Prostate gland (tissue), 2 donors: ENCODE measurements at regions not wholly inside any gene's neighbourhood (a gene's known extent, or its start where the extent isn't known, plus 50 kb on each side); places are given as distances from the start of the nearest gene placed in this dataset.

Experiments
- DNase-seq: peaks from one replicate; pipeline ENCODE4 v3.0.0-alpha.2; 2019; ENCODE audit warnings: low spot score
- H3K27ac ChIP-seq, 2 donors: fragments of 200-600 bp; sonication (generic); 2 replicates each; pipeline ENCODE4 v1.5.1; 2017 to 2019
- H3K27me3 ChIP-seq: fragments of 200-600 bp; sonication (generic); replicated peaks from 2 replicates; pipeline ENCODE4 v1.5.1; 2019; ENCODE audit not compliant: insufficient read depth
- H3K36me3 ChIP-seq, 2 donors: fragments of 200-600 bp; sonication (generic); 1 replicate in 1 of 2; 2 replicates in 1 of 2; pipeline versions ENCODE4 v1.5.1 to v1.8.1; 2017 to 2019
- H3K4me1 ChIP-seq: fragments of 200-600 bp; sonication (generic); replicated peaks from 2 replicates; pipeline ENCODE4 v1.5.1; 2019
- H3K4me3 ChIP-seq, 2 donors: fragments of 200-600 bp; sonication (generic); 2 replicates each; pipeline ENCODE4 v1.5.1; 2017 to 2019
- H3K9me3 ChIP-seq: fragments of 200-600 bp; sonication (generic); 2 replicates; pipeline ENCODE4 v1.5.1; 2017
- POLR2A ChIP-seq: fragments of 450-650 bp; IDR thresholded peaks from one replicate; pipeline ENCODE4 v1.6.1; 2016; ENCODE audit warnings: antibody characterized with exemption, mild to moderate bottlenecking
- POLR2AphosphoS5 ChIP-seq: sonication (generic); formaldehyde crosslinking; IDR thresholded peaks from one replicate; pipeline ENCODE4 v1.6.1; 2017; ENCODE audit warnings: antibody characterized with exemption
- WGBS: methylation state at CpG from one replicate; pipeline ENCODE4 v1.1.5; 2018; 5-methylcytosine and 5-hydroxymethylcytosine counted together
- intact Hi-C: fragments of 100-400 bp; cut with DNase I; formaldehyde crosslinking; loops from one replicate; pipeline ENCODE4 v1.14.2; 2022
- TF ChIP-seq, protein P1 (sequence below), 4 experiments: fragments of 200-600 bp in 2 of 4; fragments of 450-650 bp in 2 of 4; sonication (generic) in 2 of 4; IDR thresholded peaks; 1 replicate in 3 of 4; 2 replicates in 1 of 4; pipeline ENCODE4 v1.5.1; 2016 to 2019; ENCODE audit warnings: antibody characterized with exemption in 4 of 4, mild to moderate bottlenecking in 2 of 4, moderate library complexity in 2 of 4

DNA sequence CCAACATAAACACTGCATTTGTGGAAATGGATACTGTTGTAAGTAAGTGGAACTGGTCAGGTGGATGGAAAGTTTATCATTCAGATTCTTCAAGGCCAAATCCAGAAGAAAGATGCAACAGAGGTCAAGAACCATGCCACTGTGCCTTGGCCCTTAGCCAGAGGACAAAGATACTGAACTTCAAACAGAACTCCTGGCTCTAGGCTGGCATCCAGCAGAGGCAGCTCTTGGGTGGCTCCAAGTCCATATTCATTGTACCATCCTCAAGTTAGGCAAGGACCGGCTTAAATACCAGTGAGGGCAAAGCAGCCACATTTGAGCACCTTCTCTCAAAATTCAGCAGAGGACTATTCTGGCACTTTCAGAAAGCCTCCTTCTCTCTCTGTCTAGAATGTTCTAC is 53.2 kb downstream of the DNAAF9 start:
- TF ChIP-seq POLR2AphosphoS5 (no peak), POLR2A (no peak)
- TF ChIP-seq, protein P1, sequence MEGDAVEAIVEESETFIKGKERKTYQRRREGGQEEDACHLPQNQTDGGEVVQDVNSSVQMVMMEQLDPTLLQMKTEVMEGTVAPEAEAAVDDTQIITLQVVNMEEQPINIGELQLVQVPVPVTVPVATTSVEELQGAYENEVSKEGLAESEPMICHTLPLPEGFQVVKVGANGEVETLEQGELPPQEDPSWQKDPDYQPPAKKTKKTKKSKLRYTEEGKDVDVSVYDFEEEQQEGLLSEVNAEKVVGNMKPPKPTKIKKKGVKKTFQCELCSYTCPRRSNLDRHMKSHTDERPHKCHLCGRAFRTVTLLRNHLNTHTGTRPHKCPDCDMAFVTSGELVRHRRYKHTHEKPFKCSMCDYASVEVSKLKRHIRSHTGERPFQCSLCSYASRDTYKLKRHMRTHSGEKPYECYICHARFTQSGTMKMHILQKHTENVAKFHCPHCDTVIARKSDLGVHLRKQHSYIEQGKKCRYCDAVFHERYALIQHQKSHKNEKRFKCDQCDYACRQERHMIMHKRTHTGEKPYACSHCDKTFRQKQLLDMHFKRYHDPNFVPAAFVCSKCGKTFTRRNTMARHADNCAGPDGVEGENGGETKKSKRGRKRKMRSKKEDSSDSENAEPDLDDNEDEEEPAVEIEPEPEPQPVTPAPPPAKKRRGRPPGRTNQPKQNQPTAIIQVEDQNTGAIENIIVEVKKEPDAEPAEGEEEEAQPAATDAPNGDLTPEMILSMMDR (IDR thresholded peaks at IDR 0.05) = no peak
- H3K4me3 ChIP-seq = no peak overlapping the region
- H3K9me3 ChIP-seq = no peaks in the 10 kb centered on the region
- WGBS = 100% methylated on average over 1 of the region's 1 CpG
- no peaks in the 10 kb centered on the region for H3K4me1 ChIP-seq
- intact Hi-C loops = no loop called here
- H3K36me3 ChIP-seq = no peaks in the 10 kb centered on the region
- H3K27me3 ChIP-seq = no peaks in the 10 kb centered on the region
- DNase-seq = no peak
- H3K27ac ChIP-seq = no peak overlapping the region

GRCh38 chr20:3353646-3354045 is 53.8 kb downstream of the DNAAF9 start:
- H3K27me3 ChIP-seq = no peaks in the 10 kb centered on the region
- no peaks in the 10 kb centered on the region for H3K9me3 ChIP-seq
- no peak for DNase-seq
- intact Hi-C loops = no loop called here
- 96% methylated on average over 2 of the region's 2 CpGs for WGBS
- no peak overlapping the region for H3K27ac ChIP-seq
- no peaks in the 10 kb centered on the region for H3K4me1 ChIP-seq
- H3K4me3 ChIP-seq = no peak overlapping the region
- H3K36me3 ChIP-seq = no peaks in the 10 kb centered on the region
- TF ChIP-seq POLR2A (no peak), POLR2AphosphoS5 (no peak)
- TF ChIP-seq, protein P1 (IDR thresholded peaks at IDR 0.05) = no peak

GRCh38 chr20:3352202-3352601 is 55.3 kb downstream of the DNAAF9 start:
- no peaks in the 10 kb centered on the region for H3K27me3 ChIP-seq
- 93% methylated on average over 6 of the region's 6 CpGs for WGBS
- H3K36me3 ChIP-seq = no peaks in the 10 kb centered on the region

DNA sequence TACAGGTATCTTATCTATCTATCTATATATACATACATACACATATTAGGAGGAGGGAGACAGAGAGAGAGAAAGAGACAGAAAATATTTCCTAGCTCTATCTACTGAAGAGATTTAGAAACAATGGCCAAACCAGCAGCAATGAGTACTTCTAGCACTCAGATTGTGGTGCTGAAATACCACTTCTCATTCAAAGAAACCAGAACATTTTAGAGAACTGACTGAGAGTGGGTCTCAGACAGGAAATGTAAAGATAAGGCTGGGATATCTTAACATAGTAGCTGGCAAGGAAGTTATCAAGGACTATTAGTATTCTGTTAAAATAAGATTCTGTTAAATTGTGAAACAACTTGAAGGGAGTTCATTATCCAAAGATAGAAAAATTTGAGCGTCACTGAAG is 57.0 kb downstream of the DNAAF9 start:
- TF ChIP-seq POLR2AphosphoS5 (no peak), POLR2A (no peak)
- TF ChIP-seq, protein P1 (IDR thresholded peaks at IDR 0.05) = no peak
- no peaks in the 10 kb centered on the region for H3K4me1 ChIP-seq
- no peaks in the 10 kb centered on the region for H3K9me3 ChIP-seq
- H3K27me3 ChIP-seq = no peaks in the 10 kb centered on the region
- no peak for DNase-seq
- WGBS = 92% methylated on average over 1 of the region's 1 CpG
- H3K27ac ChIP-seq = no peak overlapping the region
- H3K4me3 ChIP-seq = no peak overlapping the region
- intact Hi-C loops = no loop called here
- no peaks in the 10 kb centered on the region for H3K36me3 ChIP-seq

More at GRCh38 chr20:3352202-3352601, 55.3 kb downstream of the DNAAF9 start:
- Histone ChIP-seq H3K4me3 (no peak overlapping the region), H3K9me3 (no peaks in the 10 kb centered on the region), H3K27ac (no peak overlapping the region), H3K4me1 (no peaks in the 10 kb centered on the region)
- TF ChIP-seq POLR2AphosphoS5 (no peak), POLR2A (no peak)
- TF ChIP-seq, protein P1 (IDR thresholded peaks at IDR 0.05) = no peak
- no peak for DNase-seq
- intact Hi-C loops = no loop called here

DNA sequence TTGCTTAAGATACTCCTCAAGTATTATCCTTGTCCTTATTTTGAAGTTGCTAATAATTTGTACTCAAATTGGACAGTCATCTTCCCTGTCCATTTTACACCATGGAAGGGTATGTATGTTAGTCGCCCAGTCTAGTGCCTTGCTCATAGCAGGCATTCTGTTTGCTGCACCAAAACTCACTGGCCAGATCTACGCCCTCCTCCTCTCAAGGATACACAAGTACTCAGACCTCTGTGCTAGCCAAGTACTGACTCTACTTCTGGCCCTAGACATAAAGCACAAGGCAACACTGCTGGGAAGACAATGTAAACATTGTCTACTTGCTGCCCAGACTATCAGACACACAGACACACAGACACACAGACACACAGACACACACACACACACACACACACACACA is 57.7 kb downstream of the DNAAF9 start:
- intact Hi-C loops = no loop called here
- no peaks in the 10 kb centered on the region for H3K36me3 ChIP-seq
- WGBS = 92% methylated on average over 2 of the region's 2 CpGs

More for the DNA sequence above, 57.7 kb downstream of the DNAAF9 start:
- H3K4me1 ChIP-seq = no peaks in the 10 kb centered on the region
- DNase-seq = no peak
- TF ChIP-seq POLR2AphosphoS5 (no peak), POLR2A (no peak)
- TF ChIP-seq, protein P1 (IDR thresholded peaks at IDR 0.05) = no peak
- no peak overlapping the region for H3K4me3 ChIP-seq
- no peaks in the 10 kb centered on the region for H3K27me3 ChIP-seq
- H3K27ac ChIP-seq = no peak overlapping the region
- no peaks in the 10 kb centered on the region for H3K9me3 ChIP-seq
